ENCODE measurements at regions not wholly inside any gene's neighbourhood (a gene's known extent, or its start where the extent isn't known, plus 50 kb on each side); places are given as distances from the start of the nearest gene placed in this dataset.

GRCh38 chr4:175441256-175441655 lies 370.8 kb downstream of the GPM6A start:
- DNase-seq (ENCODE audit: low spot score), result no peak

GRCh38 chr4:175443547-175443946 lies 368.5 kb downstream of the GPM6A start:
- no peak for DNase-seq (ENCODE audit: low spot score)

DNA sequence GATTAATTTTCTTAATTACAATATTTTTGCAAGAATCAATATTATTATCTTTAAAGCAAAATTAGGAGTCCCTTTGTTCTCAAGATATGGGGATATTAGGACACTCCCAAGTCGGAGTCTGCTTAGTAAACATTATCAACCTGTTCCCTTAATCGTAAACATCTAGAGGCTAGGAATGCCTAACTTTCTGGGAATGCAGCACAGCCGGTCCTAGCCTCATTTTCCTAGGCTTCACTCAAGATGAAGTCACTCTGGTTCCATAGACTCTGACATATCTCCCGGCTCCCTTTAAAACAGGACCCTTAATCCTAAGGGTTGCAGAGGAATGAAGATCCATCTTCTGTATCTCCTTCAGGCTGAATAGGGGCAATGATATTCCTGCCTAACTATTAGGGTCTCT lies 367.6 kb downstream of the GPM6A start:
- no peak for DNase-seq (ENCODE audit: low spot score)

DNA sequence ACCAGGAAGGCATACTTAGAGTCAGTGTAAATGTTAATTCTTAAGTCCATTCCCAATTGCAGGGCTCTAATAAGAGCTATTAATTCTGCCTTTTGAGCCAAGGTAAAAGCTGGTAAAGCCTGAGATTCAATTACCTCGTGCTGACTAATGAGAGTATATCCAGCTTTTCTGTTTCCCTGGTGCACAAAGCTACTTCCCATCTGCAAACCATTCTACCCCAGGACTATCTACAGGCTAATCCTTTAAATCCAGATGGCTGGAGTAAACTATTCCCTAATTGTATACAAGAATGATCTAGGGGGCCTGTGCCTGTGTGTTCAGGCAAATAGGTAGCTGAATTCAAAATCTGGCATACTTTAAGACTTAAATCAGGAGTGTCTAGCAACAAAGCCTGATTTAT lies 365.0 kb downstream of the GPM6A start:
- DNase-seq (ENCODE audit: low spot score), result no peak

- DNase-seq (ENCODE audit: low spot score), result no peak
These were observed 361.6 kb downstream of the GPM6A start for GRCh38 chr4:175450446-175450845.

DNA sequence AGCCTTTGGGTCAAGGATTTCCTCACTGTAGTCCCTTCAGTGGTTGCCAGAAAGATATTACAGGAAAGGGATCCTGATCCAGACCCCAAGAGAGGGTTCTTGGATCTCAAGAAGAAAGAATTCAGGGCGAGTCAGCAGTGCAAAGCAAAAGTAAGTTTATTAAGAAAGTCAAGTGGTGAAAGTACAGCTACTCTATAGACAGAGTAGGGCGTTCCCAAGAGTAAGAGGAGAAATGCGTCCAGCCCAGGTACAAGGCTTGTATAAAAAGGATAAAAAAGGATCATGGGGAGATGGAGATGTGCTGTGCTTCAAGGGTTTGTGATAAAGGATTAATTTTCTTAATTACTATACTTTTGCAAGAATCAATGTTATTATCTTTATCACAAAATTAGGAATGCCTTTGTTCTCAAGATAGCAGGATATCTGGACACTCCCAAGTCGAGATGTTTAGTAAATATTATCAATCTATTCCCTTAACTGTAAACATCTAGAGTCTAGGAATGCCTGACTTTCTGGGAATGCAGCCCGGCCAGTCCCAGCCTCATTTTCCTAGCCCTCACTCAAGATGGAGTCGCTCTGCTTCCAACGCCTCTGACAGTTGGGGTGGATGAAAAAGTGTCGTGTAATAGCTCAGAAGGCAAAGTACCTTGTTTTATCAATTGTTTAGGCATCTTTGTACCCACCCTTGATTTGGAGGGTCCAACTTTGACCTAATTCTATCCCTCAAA lies 360.7 kb downstream of the GPM6A start:
- DNase-seq (ENCODE audit: low spot score), result no peak

GRCh38 chr4:175453456-175453855 lies 358.6 kb downstream of the GPM6A start:
- DNase-seq (ENCODE audit: low spot score), result no peak

DNA sequence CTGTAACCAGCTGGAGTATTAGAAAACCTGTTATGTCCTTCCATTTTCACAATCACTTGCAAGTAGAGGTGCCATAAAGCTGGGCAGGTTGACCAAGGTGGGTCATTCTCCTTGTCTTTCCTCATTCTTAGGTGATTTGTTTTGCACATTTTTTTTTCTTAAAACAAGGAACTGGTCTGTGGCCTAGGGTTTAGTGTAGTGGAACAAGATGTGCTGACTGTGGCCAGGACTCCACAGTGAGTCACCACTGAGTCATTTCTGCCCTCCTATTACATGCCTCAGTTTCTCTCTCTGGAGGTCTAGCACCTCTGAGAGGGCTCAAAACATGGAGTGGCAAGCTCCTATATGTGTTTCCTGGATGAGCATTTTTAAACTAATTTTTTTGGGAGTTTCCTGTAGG lies 355.9 kb downstream of the GPM6A start:
- DNase-seq (ENCODE audit: low spot score), result no peak

- no peak for DNase-seq (ENCODE audit: low spot score)
These were observed 354.1 kb downstream of the GPM6A start for GRCh38 chr4:175457956-175458355.

GRCh38 chr4:175459571-175459970 lies 352.5 kb downstream of the GPM6A start:
- DNase-seq (ENCODE audit: low spot score), result no peak

DNA sequence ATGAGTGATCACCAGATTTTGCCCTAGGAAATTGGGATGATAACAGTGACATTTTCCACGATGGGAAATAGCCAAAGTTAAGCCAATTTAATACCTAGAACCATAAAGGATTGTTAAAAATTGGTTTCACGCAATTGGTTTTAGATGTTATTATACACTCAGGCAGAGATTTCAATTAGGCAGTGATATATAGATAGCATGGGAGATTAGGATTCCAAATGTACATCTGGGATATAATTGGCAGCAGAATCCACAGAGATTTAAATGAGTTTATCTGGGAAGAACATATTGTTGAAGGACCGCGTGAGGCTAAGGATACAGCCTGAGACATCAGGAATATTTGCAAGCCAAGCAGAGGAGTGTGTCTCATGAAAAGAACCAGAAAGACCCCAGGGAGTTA lies 351.6 kb downstream of the GPM6A start:
- DNase-seq (ENCODE audit: low spot score), result no peak

- DNase-seq (ENCODE audit: low spot score), result no peak
These were observed 342.6 kb downstream of the GPM6A start for GRCh38 chr4:175469514-175469913.

DNA sequence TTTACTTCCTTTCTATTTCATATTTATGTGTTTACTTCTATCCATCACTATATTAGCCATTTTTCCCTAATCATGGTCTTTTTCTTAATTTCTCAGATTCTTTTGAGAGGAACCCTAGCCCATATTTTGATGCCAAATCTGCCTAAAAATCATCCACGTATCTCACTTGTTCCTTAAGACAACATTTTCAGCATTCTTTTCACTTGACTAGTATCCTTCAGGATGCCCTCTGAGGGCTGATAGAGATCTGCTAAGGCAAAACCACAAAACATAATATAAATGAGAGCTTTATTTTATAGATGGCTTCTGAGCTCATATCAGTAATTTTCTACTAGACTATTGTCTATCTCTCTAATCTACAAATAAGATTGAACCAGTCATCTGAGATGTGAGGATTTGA lies 341.9 kb downstream of the GPM6A start:
- no peak for DNase-seq (ENCODE audit: low spot score)

DNA sequence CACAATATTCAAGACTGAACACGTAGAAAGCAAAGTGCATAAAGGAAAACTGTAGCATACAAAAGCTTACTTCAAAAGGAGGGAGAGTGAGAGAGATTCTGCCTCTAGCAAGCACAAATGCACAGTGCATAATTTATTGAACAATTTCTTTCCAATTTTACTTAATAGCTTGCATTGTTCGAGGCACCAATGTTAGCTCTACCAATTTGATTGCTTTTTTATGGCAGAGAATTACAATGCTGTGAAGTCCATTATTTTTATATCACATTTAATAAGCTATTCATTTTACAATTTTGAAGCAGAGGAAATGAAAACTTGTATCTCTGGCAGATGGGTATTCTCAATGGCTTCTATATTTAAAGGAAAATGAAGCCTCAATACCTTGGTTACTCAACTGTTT lies 331.7 kb downstream of the GPM6A start:
- no peak for DNase-seq (ENCODE audit: low spot score)

DNA sequence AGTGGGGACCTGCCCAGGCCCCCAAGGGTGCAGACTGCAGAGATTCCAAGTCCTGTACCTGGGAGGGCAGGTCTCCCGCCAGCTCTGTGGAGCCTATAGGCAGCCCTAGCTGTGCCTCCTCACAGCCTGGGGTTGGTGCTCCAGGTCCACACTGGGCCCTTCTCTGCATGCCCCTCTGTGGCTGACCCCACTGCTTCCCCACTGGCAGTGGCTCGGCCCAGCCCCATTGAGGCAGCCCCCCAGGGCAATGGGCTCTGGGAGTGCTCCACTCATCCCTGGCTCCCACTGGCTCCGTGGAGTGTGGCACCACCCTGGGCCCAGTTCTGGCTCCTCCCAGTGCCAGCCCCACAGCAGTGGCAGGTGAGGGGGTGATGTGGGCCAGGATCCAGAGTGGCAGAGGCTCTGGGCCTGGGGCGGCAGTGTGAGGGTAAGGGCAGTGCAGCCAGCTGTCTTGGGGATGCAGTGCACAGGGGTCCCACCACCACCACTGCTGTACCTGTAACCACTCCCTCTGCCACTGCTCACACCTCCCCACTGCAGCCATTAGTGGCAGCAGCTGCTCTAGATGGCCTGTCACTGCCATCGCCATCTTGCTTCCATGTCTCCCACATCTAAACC lies 312.2 kb downstream of the GPM6A start:
- DNase-seq (ENCODE audit: low spot score), result no peak

GRCh38 chr4:175504318-175504717 lies 307.7 kb downstream of the GPM6A start:
- DNase-seq (ENCODE audit: low spot score), result no peak

DNA sequence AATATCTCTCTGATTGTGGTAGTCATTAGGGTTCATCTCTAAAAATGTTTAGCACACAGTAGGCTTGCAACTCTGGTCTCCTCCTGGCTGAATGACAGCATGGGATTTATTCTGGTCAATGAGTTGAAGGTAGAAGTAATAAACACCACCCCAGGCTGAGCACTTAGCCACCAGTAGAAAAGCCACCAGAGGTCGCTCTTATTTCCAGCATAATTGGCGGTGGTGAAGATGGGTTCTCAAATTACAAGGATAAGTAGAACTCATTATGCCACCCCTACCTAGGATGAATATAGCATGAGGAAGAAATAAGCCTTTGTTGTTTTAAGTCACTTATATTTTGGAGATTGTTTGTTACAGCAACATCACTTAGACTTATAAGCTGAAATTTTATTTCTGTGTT lies 302.7 kb downstream of the GPM6A start:
- DNase-seq (ENCODE audit: low spot score), result no peak

GRCh38 chr4:175511861-175512260 lies 300.2 kb downstream of the GPM6A start:
- no peak for DNase-seq (ENCODE audit: low spot score)

- DNase-seq (ENCODE audit: low spot score), result no peak
These were observed 297.9 kb downstream of the GPM6A start for GRCh38 chr4:175514174-175514573.

DNA sequence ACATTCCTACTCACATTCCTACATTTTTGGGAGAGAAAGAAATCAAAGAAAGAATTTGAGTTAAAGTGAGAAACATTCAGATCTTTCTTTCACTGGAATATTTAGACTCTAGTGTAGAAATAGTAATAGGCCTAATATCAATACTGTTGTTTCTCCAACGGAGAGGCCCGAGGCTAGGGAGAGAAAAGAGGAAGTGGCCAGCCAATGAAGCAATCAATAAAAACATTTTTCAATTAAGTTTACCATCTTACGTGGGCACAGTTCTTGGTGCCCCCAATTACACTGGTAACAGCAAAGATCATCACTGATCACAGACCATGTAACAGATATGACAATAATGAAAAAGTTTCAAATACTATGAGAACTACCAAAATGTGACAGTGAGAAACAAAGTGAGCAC lies 281.4 kb downstream of the GPM6A start:
- DNase-seq (ENCODE audit: low spot score), result no peak

DNA sequence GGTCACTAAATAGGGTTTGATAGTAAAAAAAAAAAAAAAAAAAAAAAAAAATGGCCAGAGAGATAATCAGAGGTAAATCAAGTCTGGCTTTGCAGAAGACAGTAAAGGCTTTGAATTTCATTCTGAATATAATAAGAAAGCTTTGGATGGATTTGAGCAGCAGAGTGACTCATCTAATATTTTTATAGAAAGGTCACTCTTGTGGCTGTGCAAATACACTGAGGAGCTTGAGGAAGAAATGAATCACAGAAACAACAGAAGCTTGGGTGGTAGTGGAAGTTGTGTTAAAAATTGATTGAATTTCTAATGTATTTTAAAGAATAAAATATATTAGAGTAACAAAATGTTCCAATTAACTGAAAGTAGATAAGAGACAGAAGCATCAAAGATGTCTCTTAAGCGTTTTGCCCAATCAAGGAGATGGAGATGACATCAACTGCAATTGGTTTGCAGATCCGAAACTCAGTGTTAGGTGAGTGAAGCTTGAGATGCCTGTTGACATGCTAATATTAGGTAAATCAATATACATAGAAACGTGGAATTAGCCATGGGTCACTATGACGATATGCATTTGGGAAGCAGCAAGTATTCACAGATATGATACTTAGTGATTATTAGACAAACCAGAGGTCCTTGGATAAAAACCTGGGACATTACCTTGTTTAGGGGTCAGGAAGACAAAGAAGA lies 280.5 kb downstream of the GPM6A start:
- peak; percentile 17 for DNase-seq (ENCODE audit: low spot score)

- DNase-seq (ENCODE audit: low spot score), result peak; percentile 35
These were observed 275.1 kb downstream of the GPM6A start for GRCh38 chr4:175536852-175537453.

GRCh38 chr4:175539498-175539897 lies 272.6 kb downstream of the GPM6A start:
- DNase-seq (ENCODE audit: low spot score), result no peak

All from AG08395 (cell line).